KMS-11 (cell line): ENCODE measurements at regions not wholly inside any gene's neighbourhood (a gene's known extent, or its start where the extent isn't known, plus 50 kb on each side); places are given as distances from the start of the nearest gene placed in this dataset.

ENCODE experiments used
- H2AFZ ChIP-seq: fragments of 200-600 bp; sonication (generic); 2 replicates; pipeline ENCODE4 v1.6.1; 2016; ENCODE audit warnings: antibody characterized with exemption, mixed run types, low read depth
- H3K27ac ChIP-seq: fragments of 200-600 bp; sonication (generic); 2 replicates; pipeline ENCODE4 v1.6.1; 2016; ENCODE audit warnings: mild to moderate bottlenecking, mixed run types
- H3K27me3 ChIP-seq: fragments of 200-600 bp; sonication (generic); 2 replicates; pipeline ENCODE4 v1.6.1; 2017; ENCODE audit warnings: mild to moderate bottlenecking, low read depth, mixed run types, moderate library complexity; ENCODE audit not compliant: insufficient read depth
- H3K36me3 ChIP-seq: fragments of 200-600 bp; sonication (generic); 2 replicates; pipeline ENCODE4 v1.6.1; 2017; ENCODE audit warnings: mild to moderate bottlenecking, mixed run types; ENCODE audit not compliant: insufficient read depth
- H3K4me1 ChIP-seq: fragments of 200-600 bp; sonication (generic); 2 replicates; pipeline ENCODE4 v1.6.1; 2016; ENCODE audit warnings: mild to moderate bottlenecking, low read depth, mixed run types; ENCODE audit not compliant: poor library complexity, severe bottlenecking
- H3K4me2 ChIP-seq: fragments of 200-600 bp; sonication (generic); 2 replicates; pipeline ENCODE4 v1.7.0; 2016; ENCODE audit warnings: mild to moderate bottlenecking, mixed run types
- H3K4me3 ChIP-seq: fragments of 200-600 bp; sonication (generic); IDR thresholded peaks from 2 replicates; pipeline ENCODE4 v1.6.1; 2017; ENCODE audit warnings: low read depth, low read length, mixed read lengths; ENCODE audit not compliant: insufficient read depth
- H3K79me2 ChIP-seq: fragments of 200-600 bp; sonication (generic); 2 replicates; pipeline ENCODE4 v1.6.1; 2016; ENCODE audit warnings: low read depth, mixed run types; ENCODE audit not compliant: insufficient read depth
- H3K9ac ChIP-seq: fragments of 200-600 bp; sonication (generic); 2 replicates; pipeline ENCODE4 v1.6.1; 2016; ENCODE audit warnings: mild to moderate bottlenecking, mixed run types
- H4K20me1 ChIP-seq: fragments of 200-600 bp; sonication (generic); 2 replicates; pipeline ENCODE4 v1.6.1; 2016; ENCODE audit warnings: mild to moderate bottlenecking, mixed run types; ENCODE audit not compliant: insufficient read depth
- TF ChIP-seq, protein P1 (sequence below): fragments of 200-600 bp; sonication (generic); conservative IDR thresholded peaks from 2 replicates; pipeline ENCODE4 v1.6.1; 2017; ENCODE audit warnings: low read depth, mild to moderate bottlenecking, antibody characterized with exemption, low read length, moderate library complexity, mixed read lengths

DNA sequence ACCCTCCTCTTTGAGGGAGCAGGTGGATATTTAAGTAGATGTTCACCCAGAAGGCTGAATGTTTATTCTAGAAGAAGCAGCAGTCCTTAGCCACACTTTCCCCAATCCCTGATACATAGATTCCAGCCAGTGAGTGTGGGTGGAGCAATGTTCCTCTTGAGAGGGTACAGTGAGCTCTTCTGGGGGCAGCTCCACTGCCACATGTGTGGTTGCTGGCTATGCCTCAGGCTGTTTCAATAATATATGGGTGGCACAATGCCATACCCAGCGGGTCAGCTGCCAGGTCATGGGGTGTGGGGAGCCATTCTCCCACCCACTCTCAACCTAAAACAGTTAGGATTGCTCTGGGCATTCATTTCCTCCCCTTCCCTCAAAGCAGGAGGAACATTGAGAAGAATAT, 61.6 kb upstream of the DAB2 start:
- H3K27ac ChIP-seq, result no peak overlapping the region
- H3K27me3 ChIP-seq, result no peaks in the 10 kb centered on the region
- peaks cover 16% of the 10 kb centered on the region for H3K4me1 ChIP-seq
- H4K20me1 ChIP-seq, result no peaks in the 10 kb centered on the region
- no peak overlapping the region for H3K9ac ChIP-seq
- TF ChIP-seq, protein P1, sequence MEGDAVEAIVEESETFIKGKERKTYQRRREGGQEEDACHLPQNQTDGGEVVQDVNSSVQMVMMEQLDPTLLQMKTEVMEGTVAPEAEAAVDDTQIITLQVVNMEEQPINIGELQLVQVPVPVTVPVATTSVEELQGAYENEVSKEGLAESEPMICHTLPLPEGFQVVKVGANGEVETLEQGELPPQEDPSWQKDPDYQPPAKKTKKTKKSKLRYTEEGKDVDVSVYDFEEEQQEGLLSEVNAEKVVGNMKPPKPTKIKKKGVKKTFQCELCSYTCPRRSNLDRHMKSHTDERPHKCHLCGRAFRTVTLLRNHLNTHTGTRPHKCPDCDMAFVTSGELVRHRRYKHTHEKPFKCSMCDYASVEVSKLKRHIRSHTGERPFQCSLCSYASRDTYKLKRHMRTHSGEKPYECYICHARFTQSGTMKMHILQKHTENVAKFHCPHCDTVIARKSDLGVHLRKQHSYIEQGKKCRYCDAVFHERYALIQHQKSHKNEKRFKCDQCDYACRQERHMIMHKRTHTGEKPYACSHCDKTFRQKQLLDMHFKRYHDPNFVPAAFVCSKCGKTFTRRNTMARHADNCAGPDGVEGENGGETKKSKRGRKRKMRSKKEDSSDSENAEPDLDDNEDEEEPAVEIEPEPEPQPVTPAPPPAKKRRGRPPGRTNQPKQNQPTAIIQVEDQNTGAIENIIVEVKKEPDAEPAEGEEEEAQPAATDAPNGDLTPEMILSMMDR, result no peak
- H3K4me2 ChIP-seq, result no peak overlapping the region
- H3K79me2 ChIP-seq, result no peaks in the 10 kb centered on the region
- H3K36me3 ChIP-seq, result no peaks in the 10 kb centered on the region
- no peak overlapping the region for H2AFZ ChIP-seq
- H3K4me3 ChIP-seq, result no peak overlapping the region

GRCh38 chr5:39485079-39485478, 60.3 kb upstream of the DAB2 start:
- no peaks in the 10 kb centered on the region for H4K20me1 ChIP-seq
- TF ChIP-seq, protein P1, result no peak
- H3K4me1 ChIP-seq, result peaks cover 18% of the 10 kb centered on the region
- no peak overlapping the region for H3K4me3 ChIP-seq
- H3K4me2 ChIP-seq, result no peak overlapping the region
- H3K36me3 ChIP-seq, result no peaks in the 10 kb centered on the region
- no peaks in the 10 kb centered on the region for H3K27me3 ChIP-seq
- H3K79me2 ChIP-seq, result no peaks in the 10 kb centered on the region
- H2AFZ ChIP-seq, result no peak overlapping the region
- H3K9ac ChIP-seq, result no peak overlapping the region
- no peak overlapping the region for H3K27ac ChIP-seq

- no peaks in the 10 kb centered on the region for H3K79me2 ChIP-seq
- no peaks in the 10 kb centered on the region for H3K36me3 ChIP-seq
- H4K20me1 ChIP-seq, result no peaks in the 10 kb centered on the region
- no peak overlapping the region for H3K9ac ChIP-seq
- no peak overlapping the region for H3K27ac ChIP-seq
- no peak overlapping the region for H3K4me3 ChIP-seq
- TF ChIP-seq, protein P1, result no peak
- H3K4me1 ChIP-seq, result peaks cover 18% of the 10 kb centered on the region
- no peak overlapping the region for H2AFZ ChIP-seq
- no peaks in the 10 kb centered on the region for H3K27me3 ChIP-seq
- H3K4me2 ChIP-seq, result no peak overlapping the region
Observed at GRCh38 chr5:39484673-39485072, 59.9 kb upstream of the DAB2 start.

DNA sequence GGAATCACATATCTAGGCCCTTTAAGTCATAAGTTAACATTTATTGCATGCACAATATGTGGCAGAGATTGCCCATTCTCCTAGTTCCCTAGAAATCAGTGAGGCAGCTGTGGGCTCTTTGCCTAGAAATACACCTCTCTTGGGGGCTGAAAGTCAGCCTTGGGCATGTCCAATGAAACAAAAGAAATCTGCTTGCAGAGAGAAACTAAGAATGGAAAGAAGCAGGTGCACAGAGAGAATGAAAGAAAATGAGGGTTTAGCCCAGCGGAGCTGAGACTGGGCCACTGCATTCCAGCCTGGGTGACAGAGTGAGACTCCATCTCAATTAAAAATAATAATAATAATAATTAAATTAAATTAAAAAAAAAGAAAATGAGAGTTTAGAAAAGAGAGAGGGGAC, 57.3 kb upstream of the DAB2 start:
- Histone ChIP-seq H2AFZ (no peak overlapping the region), H3K79me2 (no peaks in the 10 kb centered on the region), H4K20me1 (no peaks in the 10 kb centered on the region), H3K27ac (no peak overlapping the region), H3K4me3 (no peak overlapping the region), H3K4me1 (peaks cover 18% of the 10 kb centered on the region), H3K27me3 (no peaks in the 10 kb centered on the region), H3K36me3 (no peaks in the 10 kb centered on the region), H3K4me2 (no peak overlapping the region), H3K9ac (no peak overlapping the region)
- TF ChIP-seq, protein P1, result no peak
